CMK (cell line): ENCODE measurements at regions not wholly inside any gene's neighbourhood (a gene's known extent, or its start where the extent isn't known, plus 50 kb on each side); places are given as distances from the start of the nearest gene placed in this dataset.
"Not testable (repeated sequence)": the region's sequence is repeated elsewhere in the genome, so short reads cannot be mapped to it uniquely, and the experiment has no call there.

Source experiments
- DNase-seq: peaks from one replicate; pipeline ENCODE4 v3.0.0-alpha.2; 2010; ENCODE audit warnings: low read depth

- DNase-seq, result no peak
Observed at GRCh38 chr9:109976303-109976702, 196.3 kb downstream of the PALM2AKAP2 start.

- no peak for DNase-seq
Observed at GRCh38 chr9:109977521-109977920, 197.5 kb downstream of the PALM2AKAP2 start.

- no peak for DNase-seq
Observed at GRCh38 chr9:109981091-109981490, 201.1 kb downstream of the PALM2AKAP2 start.

- DNase-seq, result no peak
Observed at GRCh38 chr9:109986521-109986991, 206.6 kb downstream of the PALM2AKAP2 start.

GRCh38 chr9:109989296-109989695, 209.3 kb downstream of the PALM2AKAP2 start:
- no peak for DNase-seq

- DNase-seq, result no peak
Observed at GRCh38 chr9:109990541-109990940, 210.5 kb downstream of the PALM2AKAP2 start.

- no peak for DNase-seq
Observed at GRCh38 chr9:109992293-109992692, 212.3 kb downstream of the PALM2AKAP2 start.

- DNase-seq, result no peak
Observed at GRCh38 chr9:109993250-109993978, 213.4 kb downstream of the PALM2AKAP2 start.

- no peak for DNase-seq
Observed at GRCh38 chr9:109994141-109994540, 213.8 kb downstream of the C9orf152 start.

GRCh38 chr9:109996936-109997580, 210.9 kb downstream of the C9orf152 start:
- no peak for DNase-seq

GRCh38 chr9:109997682-109998081, 210.3 kb downstream of the C9orf152 start:
- no peak for DNase-seq

GRCh38 chr9:110005521-110005920, 202.4 kb downstream of the C9orf152 start:
- not testable (repeated sequence) for DNase-seq

- DNase-seq, result no peak
Observed at GRCh38 chr9:110006657-110007056, 201.3 kb downstream of the C9orf152 start.

- DNase-seq, result no peak
Observed at GRCh38 chr9:110007477-110008270, 200.3 kb downstream of the C9orf152 start.

- DNase-seq, result no peak
Observed at GRCh38 chr9:110008663-110009062, 199.3 kb downstream of the C9orf152 start.

GRCh38 chr9:110011628-110012320, 196.2 kb downstream of the C9orf152 start:
- DNase-seq, result no peak

GRCh38 chr9:110013064-110013463, 194.9 kb downstream of the C9orf152 start:
- no peak for DNase-seq

- DNase-seq, result no peak
Observed at GRCh38 chr9:110015759-110016158, 192.2 kb downstream of the C9orf152 start.

- DNase-seq, result no peak
Observed at GRCh38 chr9:110016340-110016739, 191.6 kb downstream of the C9orf152 start.

GRCh38 chr9:110020216-110020615, 187.7 kb downstream of the C9orf152 start:
- not testable (repeated sequence) for DNase-seq

GRCh38 chr9:110021891-110022290, 186.1 kb downstream of the C9orf152 start:
- no peak for DNase-seq

GRCh38 chr9:110023221-110023620, 184.7 kb downstream of the C9orf152 start:
- not testable (repeated sequence) for DNase-seq
